C1 segment of cervical spinal cord (tissue), 14 donors: ENCODE measurements at regions not wholly inside any gene's neighbourhood (a gene's known extent, or its start where the extent isn't known, plus 50 kb on each side); places are given as distances from the start of the nearest gene placed in this dataset.
A peak's percentile ranks its signal among the peaks of the same experiment; 100 is the strongest.

Source experiments
- DNase-seq, 14 donors: peaks; one replicate each; lab custom pipeline; 2025; lab: John Stamatoyannopoulos, UW

DNA sequence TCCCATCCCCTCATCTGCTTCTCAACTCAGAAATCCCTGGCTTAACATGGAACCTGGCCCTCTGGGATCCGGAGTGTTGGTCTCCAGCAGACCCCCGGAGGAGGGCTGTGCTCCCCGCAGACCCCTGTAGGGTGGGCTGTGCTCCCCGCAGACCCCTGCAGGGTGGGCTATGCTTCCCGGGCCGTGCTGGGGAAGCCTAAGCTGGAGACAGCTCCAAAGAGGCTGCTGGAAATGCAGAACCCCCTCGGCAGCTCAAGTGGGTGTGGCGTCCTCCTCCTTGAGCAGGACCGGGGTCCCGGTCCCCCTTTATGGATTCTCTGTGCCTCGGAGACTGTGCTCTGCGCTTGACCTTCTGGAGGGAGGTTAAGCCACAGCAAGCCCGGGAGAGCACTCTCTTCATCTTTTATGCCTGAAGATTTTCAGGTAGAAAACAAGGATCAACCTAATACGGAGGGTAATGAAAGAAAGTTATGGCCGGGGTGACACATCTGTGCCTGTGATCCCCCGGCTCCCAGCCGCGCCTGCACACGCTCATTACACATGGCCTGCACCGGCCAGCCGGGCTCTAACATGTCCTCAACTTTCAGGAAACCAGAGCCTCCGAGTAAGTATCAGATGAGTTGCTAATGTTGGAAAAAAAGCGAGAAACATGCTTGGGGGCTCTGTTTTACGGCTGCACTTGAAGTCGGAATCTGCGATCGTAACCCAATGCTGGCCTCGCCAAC, 87.7 kb upstream of the ACTRT2 start:
- DNase-seq = no peak

GRCh38 chr1:2934156-2934540, 87.1 kb upstream of the ACTRT2 start:
- no peak for DNase-seq

GRCh38 chr1:2934642-2935081, 86.6 kb upstream of the ACTRT2 start:
- DNase-seq = no peak

DNA sequence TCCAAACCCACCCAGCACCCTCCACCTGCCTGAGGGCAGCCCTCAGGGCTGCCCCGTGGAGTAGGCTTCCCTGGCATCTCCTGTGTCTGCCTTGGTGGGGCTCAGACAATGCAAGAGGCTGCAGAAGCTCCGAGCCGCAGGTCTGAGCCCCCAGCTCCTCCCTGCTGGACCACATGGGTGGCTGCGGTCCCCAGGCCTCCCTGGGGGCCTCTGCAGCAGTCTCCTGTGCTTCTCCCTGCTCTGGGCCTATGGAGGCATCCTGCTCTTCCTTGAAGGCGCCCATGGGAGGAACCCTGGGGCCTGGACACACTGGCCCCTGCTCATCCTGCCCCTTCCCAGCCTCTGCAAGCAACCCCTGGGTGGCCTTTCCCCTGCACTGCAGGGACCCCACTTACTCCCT, 86.1 kb upstream of the ACTRT2 start:
- no peak for DNase-seq

DNA sequence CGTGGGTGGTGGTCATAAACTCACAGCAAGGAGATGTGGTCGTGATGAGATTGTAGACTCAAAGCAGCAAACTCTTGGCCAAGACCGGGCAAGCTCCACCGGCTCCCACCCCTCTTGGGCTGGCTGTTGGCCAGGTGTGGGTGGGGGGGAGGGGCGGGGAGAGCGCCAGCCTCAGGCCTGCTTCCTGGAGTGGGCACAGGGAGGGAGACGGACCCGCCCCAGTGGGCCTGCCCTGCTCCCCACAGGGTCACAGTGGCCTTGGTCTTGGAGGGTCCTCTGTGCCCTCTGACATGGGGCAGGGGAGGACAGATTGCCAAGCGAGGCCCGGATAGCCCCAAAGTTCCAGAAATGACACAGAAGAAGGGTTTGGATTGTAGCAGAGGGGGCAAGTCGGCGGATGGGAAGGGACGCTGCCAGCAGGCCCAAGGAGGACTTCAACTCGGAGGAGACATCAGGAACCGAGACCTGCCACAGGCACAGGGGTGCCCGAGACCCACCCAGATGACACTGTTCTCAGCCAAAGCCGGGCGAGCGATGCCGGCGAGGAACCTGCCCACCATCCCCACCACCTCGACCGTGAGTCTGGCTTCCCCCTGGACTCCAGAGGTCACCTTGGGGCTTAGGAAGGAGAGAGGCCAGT, 85.4 kb upstream of the ACTRT2 start:
- no peak for DNase-seq

GRCh38 chr1:2936559-2937515, 84.4 kb upstream of the ACTRT2 start:
- DNase-seq = no peak

DNA sequence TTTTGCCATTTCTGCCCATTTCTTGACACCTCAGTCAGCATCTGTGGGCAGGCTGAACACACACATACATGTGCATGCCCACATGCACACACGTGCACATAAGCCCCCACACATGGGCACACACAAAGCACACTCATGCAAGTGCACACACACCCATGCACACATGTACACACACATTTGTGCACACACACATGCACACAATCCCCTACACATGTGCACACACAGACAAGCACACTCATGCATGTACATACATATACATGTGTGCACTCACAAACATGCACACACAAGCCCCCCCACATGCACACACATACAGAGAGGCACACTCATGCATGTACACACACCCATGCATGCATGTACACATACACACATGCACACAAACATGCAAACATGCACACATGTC, 83.5 kb upstream of the ACTRT2 start:
- no peak for DNase-seq

- no peak for DNase-seq
Measured at GRCh38 chr1:2939041-2939552, 82.2 kb upstream of the ACTRT2 start.

DNA sequence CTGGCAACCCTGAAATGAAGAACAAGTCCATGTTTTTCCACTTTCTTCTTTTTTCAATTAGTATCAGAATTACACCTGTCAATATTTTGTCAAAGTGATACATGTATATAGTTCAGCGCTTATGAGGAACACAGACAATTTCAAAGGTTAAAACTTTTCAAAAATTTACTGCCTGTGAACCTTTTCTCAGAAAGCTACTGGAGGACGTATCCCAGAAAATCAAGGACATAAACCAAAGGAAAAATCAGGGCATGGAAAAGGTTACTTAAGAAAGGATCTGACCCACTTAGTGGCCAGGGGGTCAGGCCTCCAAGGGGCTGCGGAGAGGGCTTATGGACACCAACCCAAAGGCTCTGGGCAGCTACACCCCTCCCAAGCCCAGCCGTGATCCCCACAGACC, 81.1 kb upstream of the ACTRT2 start:
- no peak for DNase-seq

- no peak for DNase-seq
Measured at GRCh38 chr1:2941040-2941439, 80.2 kb upstream of the ACTRT2 start.

GRCh38 chr1:2941907-2942306, 79.4 kb upstream of the ACTRT2 start:
- DNase-seq = no peak

- DNase-seq = no peak
Measured at GRCh38 chr1:2942410-2942809, 78.9 kb upstream of the ACTRT2 start.

DNA sequence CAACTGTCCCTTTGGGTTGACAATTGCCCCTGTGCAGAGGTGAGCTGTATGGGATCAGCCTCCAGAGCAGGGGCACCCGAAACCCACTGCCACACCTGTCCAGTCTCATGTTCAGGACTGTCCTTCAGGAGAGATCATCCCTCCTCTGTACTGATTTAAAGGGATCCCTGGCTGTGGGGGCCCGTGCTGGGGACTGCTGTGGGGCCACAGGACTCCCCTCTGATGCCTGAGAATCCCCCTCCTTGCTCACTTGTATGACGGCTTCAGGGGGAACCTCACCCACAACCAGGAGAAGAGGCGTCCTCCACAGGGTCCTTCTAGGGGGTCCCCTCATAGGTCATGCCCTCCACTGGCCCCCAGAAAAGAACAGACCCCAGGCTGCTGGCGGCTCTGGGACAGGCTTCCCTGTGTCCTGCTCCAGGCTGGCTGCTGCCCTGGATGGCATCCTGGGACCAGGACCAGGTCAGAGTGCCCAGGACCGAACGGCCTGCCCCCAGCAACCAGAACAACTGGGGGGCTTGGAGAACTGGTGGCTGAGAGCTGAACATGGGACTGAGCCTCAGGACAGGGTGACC, 77.5 kb upstream of the ACTRT2 start:
- no peak for DNase-seq

- no peak for DNase-seq
Measured at GRCh38 chr1:2944705-2945104, 76.6 kb upstream of the ACTRT2 start.

GRCh38 chr1:2945821-2946231, 75.4 kb upstream of the ACTRT2 start:
- no peak for DNase-seq

DNA sequence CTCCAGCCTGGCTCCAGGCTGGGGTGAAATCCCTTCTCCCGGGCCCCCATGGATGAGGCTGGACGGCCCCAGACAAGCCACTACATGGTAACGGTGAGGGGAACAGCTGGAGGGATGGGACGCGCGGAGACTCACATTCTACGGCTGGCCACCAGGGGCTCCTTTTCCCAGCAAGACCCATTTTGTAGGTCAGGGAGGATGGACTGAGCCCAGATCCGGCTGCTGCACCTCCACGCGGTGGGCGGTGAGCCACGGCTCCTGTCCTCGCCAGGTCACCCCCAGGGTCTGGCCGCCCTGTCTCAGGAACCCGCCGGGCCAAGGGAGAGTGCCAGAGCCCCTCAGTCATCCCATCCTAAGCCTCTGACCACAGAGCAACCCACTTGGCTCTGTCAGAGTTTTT, 75.0 kb upstream of the ACTRT2 start:
- no peak for DNase-seq

- no peak for DNase-seq
Measured at GRCh38 chr1:2946999-2947690, 74.1 kb upstream of the ACTRT2 start.

GRCh38 chr1:2948001-2948750, 73.1 kb upstream of the ACTRT2 start:
- DNase-seq = no peak

- peak in 7 of 14 donors; percentile 9 to 46 (median 26) for DNase-seq
Measured at GRCh38 chr1:2948751-2949680, 72.3 kb upstream of the ACTRT2 start.
